ENCODE measurements at regions not wholly inside any gene's neighbourhood (a gene's known extent, or its start where the extent isn't known, plus 50 kb on each side); places are given as distances from the start of the nearest gene placed in this dataset.

GRCh38 chr9:2453106-2453505, 168.5 kb upstream of the VLDLR start:
- Mint-ChIP-seq H3K36me3 (ENCODE audit: low read depth) (no peaks in the 10 kb centered on the region), H3K9me3 (peaks cover 9% of the 10 kb centered on the region), H3K27me3 (ENCODE audit: low read depth) (no peaks in the 10 kb centered on the region), H3K4me3 (no peak overlapping the region), H3K27ac (peak overlapping the region; percentile 29 to 88 (median 69)), H3K4me1 (peaks cover 17% of the 10 kb centered on the region)
- TF ChIP-seq, protein P1, sequence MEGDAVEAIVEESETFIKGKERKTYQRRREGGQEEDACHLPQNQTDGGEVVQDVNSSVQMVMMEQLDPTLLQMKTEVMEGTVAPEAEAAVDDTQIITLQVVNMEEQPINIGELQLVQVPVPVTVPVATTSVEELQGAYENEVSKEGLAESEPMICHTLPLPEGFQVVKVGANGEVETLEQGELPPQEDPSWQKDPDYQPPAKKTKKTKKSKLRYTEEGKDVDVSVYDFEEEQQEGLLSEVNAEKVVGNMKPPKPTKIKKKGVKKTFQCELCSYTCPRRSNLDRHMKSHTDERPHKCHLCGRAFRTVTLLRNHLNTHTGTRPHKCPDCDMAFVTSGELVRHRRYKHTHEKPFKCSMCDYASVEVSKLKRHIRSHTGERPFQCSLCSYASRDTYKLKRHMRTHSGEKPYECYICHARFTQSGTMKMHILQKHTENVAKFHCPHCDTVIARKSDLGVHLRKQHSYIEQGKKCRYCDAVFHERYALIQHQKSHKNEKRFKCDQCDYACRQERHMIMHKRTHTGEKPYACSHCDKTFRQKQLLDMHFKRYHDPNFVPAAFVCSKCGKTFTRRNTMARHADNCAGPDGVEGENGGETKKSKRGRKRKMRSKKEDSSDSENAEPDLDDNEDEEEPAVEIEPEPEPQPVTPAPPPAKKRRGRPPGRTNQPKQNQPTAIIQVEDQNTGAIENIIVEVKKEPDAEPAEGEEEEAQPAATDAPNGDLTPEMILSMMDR (IDR thresholded peaks at IDR 0.05; ENCODE audit: unreplicated experiment in 3 of 3) = no peak

DNA sequence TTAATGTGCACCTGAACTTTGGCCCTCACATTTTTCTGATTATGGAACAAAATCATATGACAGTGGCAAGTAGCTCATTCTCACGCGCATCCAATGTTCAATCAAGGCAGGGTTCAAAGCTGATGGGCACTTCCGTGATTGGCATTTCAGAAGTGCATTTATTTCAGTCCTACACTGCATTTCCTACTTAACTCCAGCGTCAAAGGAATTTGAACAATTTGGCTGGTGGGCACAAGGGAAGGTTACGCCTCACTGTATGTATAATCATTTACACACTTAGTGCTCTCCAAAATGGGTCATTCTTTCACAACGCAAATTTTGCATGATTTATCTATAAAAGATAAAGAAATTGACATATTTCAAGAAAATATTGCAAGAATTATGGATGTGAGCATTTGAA, 167.9 kb upstream of the VLDLR start:
- Mint-ChIP-seq H3K4me3 (no peak overlapping the region), H3K9me3 (peaks cover 3% of the 10 kb centered on the region), H3K27me3 (ENCODE audit: low read depth) (no peaks in the 10 kb centered on the region), H3K36me3 (ENCODE audit: low read depth) (no peaks in the 10 kb centered on the region), H3K4me1 (peaks cover 17% of the 10 kb centered on the region), H3K27ac (peak overlapping the region; percentile 29 to 88 (median 69))
- TF ChIP-seq, protein P1 (IDR thresholded peaks at IDR 0.05; ENCODE audit: unreplicated experiment in 3 of 3) = no peak

- Mint-ChIP-seq H3K9me3 (peaks cover 13% of the 10 kb centered on the region), H3K4me1 (peaks cover 21% of the 10 kb centered on the region), H3K27ac (no peak overlapping the region), H3K36me3 (ENCODE audit: low read depth) (peaks cover 22% of the 10 kb centered on the region), H3K27me3 (ENCODE audit: low read depth) (no peaks in the 10 kb centered on the region), H3K4me3 (no peak overlapping the region)
- TF ChIP-seq, protein P1 (IDR thresholded peaks at IDR 0.05; ENCODE audit: unreplicated experiment in 3 of 3) = no peak
These were observed 161.8 kb upstream of the VLDLR start for GRCh38 chr9:2459756-2460155.

GRCh38 chr9:2461892-2462291, 159.7 kb upstream of the VLDLR start:
- Mint-ChIP-seq H3K27me3 (ENCODE audit: low read depth) (no peaks in the 10 kb centered on the region), H3K27ac (peak overlapping the region; percentile 28 to 67 (median 66)), H3K4me1 (peaks cover 27% of the 10 kb centered on the region)

DNA sequence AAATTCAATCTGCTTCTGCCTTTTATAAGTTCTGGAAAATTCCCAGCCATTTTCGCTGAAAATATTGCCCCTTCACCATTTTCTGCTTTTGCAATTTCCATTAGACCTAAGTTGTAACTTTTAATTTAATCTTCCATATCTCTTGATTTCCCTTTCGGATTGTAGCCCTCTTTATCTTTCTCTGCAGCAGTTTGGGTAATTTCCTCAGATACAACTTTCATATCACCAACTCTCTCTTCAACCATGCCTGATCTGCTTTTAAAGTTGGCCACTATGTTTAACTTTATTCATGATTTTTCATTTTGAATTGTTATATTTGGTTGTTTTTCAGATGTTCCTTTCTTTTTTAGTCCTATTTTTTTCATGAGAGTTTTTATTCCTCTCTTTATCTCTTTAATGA, 157.0 kb upstream of the VLDLR start:
- Mint-ChIP-seq H3K4me3 (no peak overlapping the region), H3K27me3 (ENCODE audit: low read depth) (no peaks in the 10 kb centered on the region), H3K36me3 (ENCODE audit: low read depth) (peaks cover 30% of the 10 kb centered on the region), H3K9me3 (peaks cover 17% of the 10 kb centered on the region), H3K4me1 (peaks cover 49% of the 10 kb centered on the region), H3K27ac (no peak overlapping the region)
- TF ChIP-seq, protein P1 (IDR thresholded peaks at IDR 0.05; ENCODE audit: unreplicated experiment in 3 of 3) = no peak

More at GRCh38 chr9:2461892-2462291, 159.7 kb upstream of the VLDLR start:
- TF ChIP-seq, protein P1 (IDR thresholded peaks at IDR 0.05; ENCODE audit: unreplicated experiment in 3 of 3) = no peak
- Mint-ChIP-seq H3K4me3 (no peak overlapping the region), H3K36me3 (ENCODE audit: low read depth) (peaks cover 30% of the 10 kb centered on the region), H3K9me3 (peaks cover 18% of the 10 kb centered on the region)

GRCh38 chr9:2465516-2465915, 156.1 kb upstream of the VLDLR start:
- Mint-ChIP-seq H3K9me3 (peaks cover 16% of the 10 kb centered on the region), H3K36me3 (ENCODE audit: low read depth) (peaks cover 30% of the 10 kb centered on the region), H3K27ac (peak overlapping the region in 2 of 3 experiments; percentile 81 to 93), H3K27me3 (ENCODE audit: low read depth) (no peaks in the 10 kb centered on the region), H3K4me1 (peaks cover 52% of the 10 kb centered on the region), H3K4me3 (no peak overlapping the region)
- TF ChIP-seq, protein P1 (IDR thresholded peaks at IDR 0.05; ENCODE audit: unreplicated experiment in 3 of 3) = no peak

All from nephron (organoid).